H1 (cell line): ENCODE measurements at regions not wholly inside any gene's neighbourhood (a gene's known extent, or its start where the extent isn't known, plus 50 kb on each side); places are given as distances from the start of the nearest gene placed in this dataset.

Experiments
- POLR2AphosphoS5 ChIP-seq: IDR thresholded peaks from 2 replicates; pipeline ENCODE4 v1.6.1; 2011; ENCODE audit warnings: low read depth, low read length
- TF ChIP-seq, protein P1 (sequence below): IDR thresholded peaks from 2 replicates; pipeline ENCODE4 v1.6.1; 2012; ENCODE audit warnings: inconsistent platforms
- TF ChIP-seq, protein P2 (sequence below), 3 experiments: IDR thresholded peaks; 1 replicate in 2 of 3; 2 replicates in 1 of 3; pipeline versions ENCODE4 v1.5.1 to v1.6.1; 2011; ENCODE audit warnings: low read length in 3 of 3, mild to moderate bottlenecking in 3 of 3, inconsistent platforms in 2 of 3, low read depth in 1 of 3, moderate library complexity in 1 of 3; ENCODE audit not compliant: insufficient read depth in 1 of 3; ENCODE audit errors: control extremely low read depth in 1 of 3

- no peak for TF ChIP-seq POLR2AphosphoS5
- TF ChIP-seq, protein P1, sequence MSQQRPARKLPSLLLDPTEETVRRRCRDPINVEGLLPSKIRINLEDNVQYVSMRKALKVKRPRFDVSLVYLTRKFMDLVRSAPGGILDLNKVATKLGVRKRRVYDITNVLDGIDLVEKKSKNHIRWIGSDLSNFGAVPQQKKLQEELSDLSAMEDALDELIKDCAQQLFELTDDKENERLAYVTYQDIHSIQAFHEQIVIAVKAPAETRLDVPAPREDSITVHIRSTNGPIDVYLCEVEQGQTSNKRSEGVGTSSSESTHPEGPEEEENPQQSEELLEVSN, result no peak
- TF ChIP-seq, protein P2, sequence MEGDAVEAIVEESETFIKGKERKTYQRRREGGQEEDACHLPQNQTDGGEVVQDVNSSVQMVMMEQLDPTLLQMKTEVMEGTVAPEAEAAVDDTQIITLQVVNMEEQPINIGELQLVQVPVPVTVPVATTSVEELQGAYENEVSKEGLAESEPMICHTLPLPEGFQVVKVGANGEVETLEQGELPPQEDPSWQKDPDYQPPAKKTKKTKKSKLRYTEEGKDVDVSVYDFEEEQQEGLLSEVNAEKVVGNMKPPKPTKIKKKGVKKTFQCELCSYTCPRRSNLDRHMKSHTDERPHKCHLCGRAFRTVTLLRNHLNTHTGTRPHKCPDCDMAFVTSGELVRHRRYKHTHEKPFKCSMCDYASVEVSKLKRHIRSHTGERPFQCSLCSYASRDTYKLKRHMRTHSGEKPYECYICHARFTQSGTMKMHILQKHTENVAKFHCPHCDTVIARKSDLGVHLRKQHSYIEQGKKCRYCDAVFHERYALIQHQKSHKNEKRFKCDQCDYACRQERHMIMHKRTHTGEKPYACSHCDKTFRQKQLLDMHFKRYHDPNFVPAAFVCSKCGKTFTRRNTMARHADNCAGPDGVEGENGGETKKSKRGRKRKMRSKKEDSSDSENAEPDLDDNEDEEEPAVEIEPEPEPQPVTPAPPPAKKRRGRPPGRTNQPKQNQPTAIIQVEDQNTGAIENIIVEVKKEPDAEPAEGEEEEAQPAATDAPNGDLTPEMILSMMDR (IDR thresholded peaks at IDR 0.05; ENCODE audit: control extremely low read depth in 1 of 3, insufficient read depth in 1 of 3, low read depth in 1 of 3, low read length in 3 of 3), result no peak
These were observed 515.4 kb upstream of the SOX11 start for GRCh38 chr2:5176764-5177163.
